GM18499 (cell line): ENCODE measurements at regions not wholly inside any gene's neighbourhood (a gene's known extent, or its start where the extent isn't known, plus 50 kb on each side); places are given as distances from the start of the nearest gene placed in this dataset.
A peak's percentile ranks its signal among the peaks of the same experiment; 100 is the strongest.

Experiments
- ATAC-seq: cut with Tn5 transposase; IDR thresholded peaks from one replicate; pipeline ENCODE4 v1.9.1; 2021; ENCODE audit warnings: moderate number of reproducible peaks; ENCODE audit not compliant: insufficient read depth, unreplicated experiment

GRCh38 chr6:150813319-150813992 lies 52.0 kb upstream of the MTHFD1L start:
- ATAC-seq = peak; percentile 55

GRCh38 chr6:150813993-150814359 lies 51.5 kb upstream of the MTHFD1L start:
- peak; percentile 40 for ATAC-seq
